GM04503 (cell line): ENCODE measurements at regions not wholly inside any gene's neighbourhood (a gene's known extent, or its start where the extent isn't known, plus 50 kb on each side); places are given as distances from the start of the nearest gene placed in this dataset.
A peak's percentile ranks its signal among the peaks of the same experiment; 100 is the strongest.

Source experiments
- DNase-seq: peaks from one replicate; pipeline ENCODE4 v3.0.0-alpha.2; 2012; ENCODE audit warnings: low read depth

DNA sequence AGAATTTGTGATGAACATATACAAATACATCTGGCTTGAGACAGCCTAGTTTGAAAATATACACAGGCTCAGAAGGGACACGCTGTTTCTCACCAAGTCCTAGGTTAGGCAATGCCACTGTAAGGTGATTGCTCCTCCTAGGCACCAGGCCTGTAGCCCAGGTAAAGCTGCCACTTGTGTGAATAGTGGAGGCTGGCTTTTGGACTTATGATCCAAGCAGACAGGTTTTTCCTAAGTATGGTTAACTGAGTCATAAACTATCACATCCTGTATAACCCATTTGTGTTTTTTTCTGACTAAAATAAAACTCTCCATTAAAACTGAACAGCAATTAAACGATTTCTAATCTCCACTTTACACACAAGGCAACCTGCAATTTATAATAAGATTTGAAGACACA, 81.0 kb downstream of the SEMA4F start:
- DNase-seq = no peak

DNA sequence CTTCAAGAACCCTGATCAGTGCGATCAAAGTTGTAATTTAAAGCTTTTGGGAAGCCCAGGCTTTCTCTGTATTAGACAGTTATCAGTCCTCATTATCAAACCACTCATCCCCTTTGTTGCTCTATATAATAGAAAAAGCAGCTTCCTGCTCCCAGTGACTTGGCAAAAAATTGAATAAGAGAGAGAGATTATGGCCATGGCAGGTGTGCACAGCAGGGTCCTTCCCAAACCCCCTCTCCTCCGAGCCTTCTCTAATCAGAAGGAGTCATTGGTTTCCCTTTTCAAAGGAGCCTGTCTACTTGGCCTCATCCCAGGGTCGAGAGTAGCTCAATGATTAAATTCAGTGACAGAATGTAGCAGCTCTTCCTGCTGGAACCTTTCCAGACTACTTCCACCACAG, 81.5 kb downstream of the SEMA4F start:
- no peak for DNase-seq

DNA sequence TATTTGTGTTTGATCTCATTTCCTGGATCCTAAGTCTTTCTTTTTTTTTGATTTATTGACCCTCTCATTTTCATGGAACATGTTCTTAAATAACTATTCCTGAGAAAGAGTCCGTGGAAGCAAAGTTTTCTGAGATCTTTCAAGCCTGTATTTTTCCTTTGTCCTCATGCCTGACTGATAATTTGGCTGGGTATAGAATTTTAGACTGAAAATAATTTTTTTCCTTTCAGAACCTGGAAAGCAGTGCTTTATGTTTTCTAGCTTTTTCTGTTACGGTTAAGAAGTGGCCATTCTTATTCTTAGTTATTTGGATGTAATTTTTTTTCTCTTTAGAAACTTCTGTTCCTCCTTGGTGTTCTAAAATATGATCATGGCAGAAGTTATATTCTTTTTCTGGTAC, 82.5 kb downstream of the SEMA4F start:
- DNase-seq = no peak

DNA sequence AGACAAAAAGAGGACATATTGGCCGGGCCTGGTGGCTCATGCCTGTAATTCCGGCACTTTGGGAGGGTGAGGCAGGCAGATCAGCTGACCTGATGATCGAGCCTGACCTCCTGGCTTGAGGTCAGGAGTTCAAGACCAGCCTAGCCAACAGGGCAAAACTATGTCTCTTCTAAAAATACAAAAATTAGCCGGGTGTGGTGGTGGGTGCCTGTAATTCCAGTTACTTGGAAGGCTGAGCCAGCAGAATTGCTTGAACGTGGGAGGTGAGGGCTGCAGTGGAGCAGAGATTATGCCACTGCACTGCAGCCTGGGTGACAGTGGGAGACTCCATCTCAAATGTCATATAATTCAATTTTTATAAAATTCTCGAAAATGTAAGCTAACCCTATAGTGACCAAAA, 84.5 kb downstream of the SEMA4F start:
- DNase-seq = no peak

DNA sequence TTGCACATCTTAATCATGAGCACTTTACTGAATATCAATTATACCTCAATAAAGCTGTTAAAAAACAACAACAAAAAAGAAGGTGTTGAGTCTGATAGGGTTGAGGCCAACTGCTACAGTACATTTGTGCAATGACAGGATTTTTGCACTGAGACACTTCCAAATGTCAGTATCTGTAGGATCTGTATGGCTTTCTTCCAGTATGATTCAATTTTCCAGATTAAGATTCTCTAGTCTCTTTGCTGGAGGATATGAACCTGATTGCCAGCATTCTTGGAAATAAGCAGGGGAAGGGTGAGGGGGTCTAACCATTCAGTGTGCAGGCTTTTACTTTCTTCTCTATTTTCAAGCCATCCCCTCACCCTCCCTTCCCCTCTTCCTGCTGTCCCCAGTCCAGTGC, 85.1 kb downstream of the SEMA4F start:
- no peak for DNase-seq

DNA sequence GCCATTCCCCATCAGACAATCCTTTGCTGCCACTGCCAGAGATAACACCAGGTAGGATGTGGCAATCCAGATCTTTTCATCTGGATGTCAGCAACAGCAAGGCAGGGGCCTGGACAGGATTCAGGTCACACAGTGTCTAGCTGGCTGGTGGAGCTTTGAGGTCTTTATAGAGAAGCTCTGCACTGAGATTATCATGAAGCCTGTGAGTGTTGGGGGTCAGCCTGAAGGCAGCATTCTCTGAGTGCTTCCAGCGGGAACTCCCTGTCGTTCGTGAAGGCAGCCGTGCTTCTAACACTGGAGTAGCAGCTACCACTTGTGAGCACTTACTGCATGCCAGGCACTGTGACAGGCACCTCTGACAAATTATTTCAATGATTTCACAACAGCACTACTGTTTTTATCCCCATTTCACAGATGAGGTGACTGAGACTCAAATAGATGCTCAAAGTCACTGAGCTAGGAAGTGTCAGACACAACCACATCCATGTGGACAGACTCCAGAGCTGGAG, 85.7 kb downstream of the SEMA4F start:
- DNase-seq = no peak

DNA sequence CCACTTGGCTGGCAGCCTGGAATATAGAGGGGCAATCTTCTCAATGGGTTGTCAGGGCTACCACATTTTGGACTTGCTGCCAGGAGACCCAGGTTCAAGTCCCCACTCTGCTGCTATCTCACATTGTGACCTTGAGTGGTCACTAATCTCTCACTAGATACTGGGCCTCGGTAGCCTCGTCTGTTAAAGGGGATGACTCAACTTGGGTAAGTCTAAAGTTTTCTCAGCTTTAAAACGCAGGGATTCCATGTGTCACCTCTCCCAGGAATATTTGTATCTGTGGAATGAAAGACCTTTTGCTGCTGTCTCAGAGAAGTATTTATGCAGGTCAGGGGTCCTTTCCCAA, 86.3 kb downstream of the SEMA4F start:
- DNase-seq = no peak

DNA sequence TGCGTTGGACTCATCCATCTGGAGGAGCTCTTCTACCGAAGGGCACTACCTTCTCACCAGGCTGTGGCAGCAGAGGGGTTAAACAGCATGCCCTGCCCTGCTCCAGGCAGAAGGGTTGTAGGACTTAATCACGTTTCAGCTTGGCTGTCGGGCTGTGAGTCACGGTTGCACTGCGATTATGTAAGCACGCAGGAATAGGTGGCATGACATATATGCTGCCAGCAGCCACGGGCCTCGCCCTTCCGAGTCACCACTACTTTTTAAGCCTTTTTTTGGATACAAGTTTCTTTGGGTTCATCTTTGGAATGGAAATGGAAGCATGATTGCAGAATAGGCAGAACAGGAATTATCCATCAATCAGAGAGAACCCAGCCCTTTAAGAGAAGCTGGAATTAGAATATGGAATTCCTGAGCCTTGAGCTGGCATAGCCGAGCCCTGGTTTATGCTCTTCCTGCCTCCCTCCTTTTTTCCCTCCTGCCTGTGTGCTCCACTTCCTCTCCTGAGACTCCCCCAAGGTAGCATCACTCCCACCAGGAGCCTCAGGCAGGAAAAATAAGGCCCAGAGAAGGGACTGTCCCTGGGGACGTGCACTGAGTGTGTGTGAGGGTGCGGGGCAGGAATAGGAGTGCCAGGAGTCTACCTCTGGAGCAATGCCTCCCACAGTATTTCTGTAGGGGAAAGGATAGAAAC, 86.8 kb downstream of the SEMA4F start:
- DNase-seq = peak; percentile 94

DNA sequence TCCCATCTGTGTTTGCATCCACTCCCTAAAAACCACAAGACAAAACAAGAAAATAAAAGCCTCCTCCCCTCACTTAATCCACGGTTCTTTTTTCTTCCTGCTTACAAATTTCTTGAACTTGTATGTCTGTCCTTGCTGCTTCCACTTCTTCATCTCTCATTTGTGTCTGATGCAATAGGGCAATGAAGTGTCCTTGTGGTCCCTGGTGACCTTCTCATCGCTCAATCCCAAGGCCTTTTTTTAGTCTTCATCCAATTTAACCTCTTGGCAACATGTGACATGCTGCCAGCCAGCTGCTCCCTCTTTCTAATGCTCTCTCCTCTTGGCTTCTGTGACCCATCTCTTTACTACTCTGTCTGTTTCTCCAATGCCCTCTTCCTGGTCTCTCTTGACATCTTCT, 87.6 kb downstream of the SEMA4F start:
- no peak for DNase-seq

DNA sequence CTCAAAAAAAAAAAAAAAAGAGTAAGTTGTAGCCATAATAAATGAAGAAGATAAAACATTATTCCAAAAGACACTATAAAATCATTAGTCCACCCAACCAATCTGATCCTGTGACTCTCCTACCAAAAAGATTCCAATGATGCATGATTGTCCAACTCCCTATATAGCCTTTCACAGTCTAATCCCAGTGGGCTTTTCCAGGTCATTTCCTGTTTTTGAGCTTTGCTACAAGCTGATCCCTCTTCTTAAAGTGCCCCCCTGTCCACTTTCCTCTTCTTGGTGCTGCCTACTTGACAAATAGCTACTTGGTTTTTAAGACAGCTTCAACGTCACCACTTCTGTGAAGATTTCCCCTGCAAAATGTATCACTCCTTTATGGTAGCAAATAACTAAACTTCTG, 88.4 kb downstream of the SEMA4F start:
- DNase-seq = no peak

DNA sequence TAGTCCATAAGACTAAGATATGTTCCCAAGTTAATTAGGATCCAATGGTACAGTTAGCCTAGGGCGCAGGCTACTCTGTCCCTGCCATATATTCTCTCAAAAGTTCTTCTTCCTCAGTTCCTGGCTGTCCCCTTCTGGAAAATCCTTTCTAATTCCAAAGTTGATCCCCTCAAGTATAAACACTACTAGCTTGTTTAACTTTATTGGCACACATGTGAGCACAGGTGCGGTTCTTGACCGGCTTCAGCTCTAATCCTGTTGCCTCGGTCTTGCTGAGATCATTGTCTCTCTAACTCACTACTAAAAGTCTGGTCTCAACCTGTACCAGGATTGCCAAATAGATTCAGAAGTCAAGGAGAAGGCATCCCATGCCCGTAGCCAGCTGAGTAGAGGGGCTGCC, 89.0 kb downstream of the SEMA4F start:
- DNase-seq = no peak

DNA sequence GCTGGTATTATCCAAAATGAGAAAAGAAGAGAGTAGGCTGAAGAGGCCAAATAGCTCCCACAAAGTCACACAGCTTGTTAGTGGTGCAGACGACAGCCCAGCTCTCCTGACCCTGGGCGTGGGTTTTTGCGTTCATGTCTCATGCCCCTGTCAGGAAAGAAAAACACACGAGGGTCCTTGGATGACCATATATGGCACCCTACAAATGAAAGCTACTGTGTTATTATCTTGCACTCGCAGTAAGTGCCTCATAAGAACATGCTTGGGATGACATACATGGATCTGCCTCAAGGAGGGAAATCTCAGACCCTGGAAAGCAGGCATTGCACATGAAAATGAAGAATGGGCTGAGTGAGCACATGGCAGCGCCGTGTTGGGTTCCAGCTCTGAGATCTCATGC, 89.7 kb downstream of the SEMA4F start:
- DNase-seq = no peak

DNA sequence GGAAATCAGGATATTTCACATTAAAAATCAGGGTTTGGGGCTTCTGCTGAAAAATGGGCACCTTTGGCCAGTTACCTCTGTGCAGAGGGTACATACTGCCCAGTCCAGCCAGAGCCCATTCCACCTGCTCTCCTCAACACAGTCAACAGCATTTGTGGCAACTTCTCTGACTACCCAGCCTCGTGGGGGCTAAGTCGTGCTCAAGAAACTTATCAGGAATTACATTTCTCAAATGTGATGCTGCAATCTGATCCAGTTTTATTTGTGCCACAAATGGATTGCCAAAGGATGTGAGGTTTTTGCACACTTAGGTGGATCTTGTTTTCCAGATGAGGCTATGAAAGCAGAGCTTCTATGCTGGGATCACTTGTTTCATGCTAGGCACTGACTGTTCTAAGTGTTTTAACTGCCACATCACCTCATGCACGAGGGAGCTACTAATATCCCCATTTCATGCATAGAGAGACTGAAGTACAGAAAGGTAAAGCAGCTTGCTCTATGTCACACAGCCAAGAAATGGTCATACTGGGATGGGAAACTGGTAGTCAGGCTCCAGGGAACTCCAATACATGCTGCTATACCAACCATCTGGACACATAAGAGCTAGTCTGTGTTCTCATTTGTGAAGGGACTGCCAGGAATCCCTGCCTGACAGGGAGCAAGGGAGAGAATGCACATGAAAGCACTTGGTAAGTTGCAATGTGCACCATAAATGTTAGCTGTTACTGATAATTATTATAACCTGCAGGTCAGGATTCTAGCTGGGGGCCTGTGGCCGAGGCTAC, 89.0 kb upstream of the HK2 start:
- no peak for DNase-seq

DNA sequence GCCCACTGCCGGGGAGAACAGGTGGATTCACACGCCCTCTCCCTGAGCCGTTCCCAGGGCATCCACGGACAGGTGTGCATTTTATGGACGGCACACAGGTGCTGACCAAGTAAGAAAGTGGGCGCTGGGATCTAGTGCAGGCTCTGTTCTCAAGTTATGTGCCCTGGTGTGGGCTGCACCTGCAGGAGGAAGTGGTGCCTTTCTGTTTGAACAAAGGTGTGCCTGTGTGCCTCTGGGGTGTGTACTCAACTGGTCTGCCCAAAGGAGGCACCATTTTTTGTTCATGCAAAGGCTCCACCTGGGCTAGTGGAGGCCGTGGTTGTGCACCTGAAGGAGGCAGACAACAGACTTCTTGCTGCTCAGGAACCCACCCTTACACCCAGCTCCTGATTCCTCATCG, 88.2 kb upstream of the HK2 start:
- no peak for DNase-seq

DNA sequence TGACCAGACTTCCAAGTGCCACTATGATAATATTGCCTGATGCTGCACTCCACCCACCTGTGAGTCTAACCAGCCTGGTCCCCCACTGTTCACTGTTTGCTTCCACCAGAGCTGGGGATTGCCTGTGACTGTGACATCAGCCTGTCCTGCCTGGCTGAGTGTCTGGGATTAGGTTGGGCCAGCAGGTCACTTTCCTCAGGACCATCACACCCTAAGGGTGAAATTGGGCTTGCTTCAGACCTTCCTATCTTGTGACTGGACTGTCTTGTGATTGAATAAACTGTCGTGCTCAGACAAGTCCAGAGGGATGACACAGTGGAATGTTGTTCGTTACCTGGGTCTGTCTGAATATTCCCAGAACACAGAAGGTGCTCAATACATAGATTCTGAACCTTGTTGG, 87.4 kb upstream of the HK2 start:
- DNase-seq = no peak

DNA sequence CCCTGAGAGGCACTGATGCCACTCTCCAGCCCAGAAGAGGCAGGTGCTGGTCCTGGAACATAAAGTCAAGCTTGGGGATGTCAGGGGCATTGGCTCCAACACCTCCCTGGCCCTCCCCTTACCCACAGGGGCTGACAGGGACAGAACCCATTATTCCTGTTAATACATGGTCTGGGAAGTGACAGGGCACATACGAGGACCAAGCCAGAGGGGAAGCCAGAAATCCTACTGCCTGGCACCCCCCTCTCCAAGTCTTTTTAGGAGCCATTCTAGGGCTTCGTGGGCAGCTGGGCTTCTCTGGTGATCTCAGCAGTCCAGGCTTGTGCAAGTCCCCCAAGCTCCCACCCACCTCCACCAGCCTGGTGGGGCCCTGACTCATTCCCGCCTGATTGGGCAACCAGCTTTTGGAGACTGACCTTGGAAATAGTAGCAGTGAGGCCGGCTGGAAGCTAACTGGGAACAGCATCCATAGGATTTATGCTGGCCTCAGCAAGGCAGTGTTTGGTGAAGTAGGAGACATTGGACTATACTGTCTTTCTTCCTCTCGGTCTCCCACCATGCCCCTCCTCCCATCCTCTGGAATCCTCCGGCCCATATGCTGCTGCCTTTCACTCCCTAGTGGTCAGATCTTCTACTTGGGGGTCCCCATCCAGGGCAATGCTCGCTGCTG, 86.4 kb upstream of the HK2 start:
- peak; percentile 49 for DNase-seq

DNA sequence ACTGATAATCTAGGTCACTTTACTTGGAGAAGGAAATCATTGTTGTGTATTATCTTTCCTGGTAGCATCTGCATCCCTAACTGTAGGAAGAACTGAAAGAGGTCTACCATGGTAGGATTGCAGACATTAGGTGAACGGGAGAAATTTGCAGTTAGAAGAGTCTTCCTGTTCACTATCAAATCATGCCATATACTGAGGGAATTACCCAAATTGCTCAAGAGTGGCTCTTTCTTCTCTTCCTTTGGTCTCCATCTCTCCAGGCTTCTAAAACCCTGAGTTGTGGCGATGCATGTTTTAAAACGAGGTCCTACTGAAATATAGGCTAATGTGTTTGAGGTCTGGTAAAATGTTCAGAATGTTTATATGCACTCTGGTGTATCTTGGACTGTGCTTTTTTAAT, 85.3 kb upstream of the HK2 start:
- no peak for DNase-seq

DNA sequence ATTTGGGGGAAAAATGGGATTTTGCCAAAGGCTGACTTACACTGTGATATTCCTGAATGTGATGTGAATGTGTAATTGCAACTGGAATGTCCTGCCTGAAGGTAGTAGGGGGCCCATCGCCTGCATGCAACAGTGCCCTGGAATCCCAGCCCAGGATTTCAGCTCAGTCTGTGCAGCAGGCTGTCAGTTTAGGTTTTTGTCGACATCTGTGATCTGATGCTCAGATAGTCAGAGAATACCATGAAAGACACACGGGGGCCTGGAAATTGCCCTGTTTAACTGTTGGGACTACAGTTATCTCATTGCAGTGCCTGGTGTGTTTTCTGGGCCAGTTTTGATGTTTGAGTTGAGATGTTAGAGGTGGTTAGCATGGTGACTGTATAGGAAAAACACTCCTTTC, 84.5 kb upstream of the HK2 start:
- DNase-seq = no peak

DNA sequence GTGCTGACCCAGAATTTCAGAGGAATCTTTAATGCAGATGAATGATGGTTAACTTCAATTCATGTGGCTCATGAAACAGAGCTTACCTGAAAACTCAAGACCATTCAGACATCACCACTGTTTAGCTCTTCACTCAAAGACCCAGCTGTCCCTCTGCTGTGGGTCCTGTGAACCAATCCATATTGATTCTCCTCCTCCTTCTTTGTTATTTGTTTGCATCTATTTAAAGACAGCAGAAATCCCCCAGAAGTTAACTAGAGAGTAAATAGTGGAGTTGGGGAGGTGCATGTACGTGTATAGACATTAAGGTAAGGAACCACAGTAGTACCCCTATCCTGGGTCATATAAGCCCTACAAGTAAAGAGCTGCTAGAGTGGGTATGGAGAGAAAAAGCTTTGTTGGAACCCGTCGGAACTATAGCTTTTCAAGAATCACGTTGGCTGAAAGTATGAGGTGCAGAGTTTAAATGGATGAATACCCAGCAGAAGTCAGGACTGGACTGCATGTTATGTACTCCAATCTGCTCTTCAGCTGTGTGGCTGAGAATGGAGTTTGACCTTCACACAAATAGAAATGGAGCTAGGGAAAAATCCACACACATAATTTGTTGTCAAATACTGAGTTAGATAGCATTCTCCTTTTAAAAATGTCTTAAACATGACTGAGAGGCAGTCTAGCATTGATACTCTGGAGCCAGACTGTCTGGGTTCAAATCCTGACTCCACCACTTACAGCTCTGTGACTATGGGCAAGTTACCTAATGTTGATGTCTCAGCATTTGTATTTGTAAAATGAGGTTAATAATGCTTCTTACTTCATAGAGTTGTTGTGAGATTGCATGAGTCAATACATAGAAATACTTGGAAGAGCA, 81.7 kb upstream of the HK2 start:
- DNase-seq = no peak

DNA sequence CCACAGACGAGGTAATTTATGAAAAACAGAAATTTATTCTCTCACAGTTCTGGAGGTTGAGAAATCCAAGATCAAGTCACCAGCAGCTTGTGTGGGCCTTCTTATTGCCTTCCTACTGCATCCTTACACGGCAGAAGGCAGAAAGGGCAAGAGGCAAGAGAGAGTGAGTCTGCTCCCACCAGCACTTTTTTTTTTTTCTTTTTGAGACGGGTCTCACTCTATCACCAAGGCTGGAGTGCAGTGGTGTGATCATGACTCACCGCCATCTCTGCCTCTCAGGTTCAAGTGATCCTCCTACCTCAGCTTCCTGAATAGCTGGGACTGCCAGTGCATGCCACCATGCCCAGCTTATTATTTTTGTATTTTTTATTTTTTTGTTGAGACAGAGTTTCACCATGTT, 78.5 kb upstream of the HK2 start:
- no peak for DNase-seq

DNA sequence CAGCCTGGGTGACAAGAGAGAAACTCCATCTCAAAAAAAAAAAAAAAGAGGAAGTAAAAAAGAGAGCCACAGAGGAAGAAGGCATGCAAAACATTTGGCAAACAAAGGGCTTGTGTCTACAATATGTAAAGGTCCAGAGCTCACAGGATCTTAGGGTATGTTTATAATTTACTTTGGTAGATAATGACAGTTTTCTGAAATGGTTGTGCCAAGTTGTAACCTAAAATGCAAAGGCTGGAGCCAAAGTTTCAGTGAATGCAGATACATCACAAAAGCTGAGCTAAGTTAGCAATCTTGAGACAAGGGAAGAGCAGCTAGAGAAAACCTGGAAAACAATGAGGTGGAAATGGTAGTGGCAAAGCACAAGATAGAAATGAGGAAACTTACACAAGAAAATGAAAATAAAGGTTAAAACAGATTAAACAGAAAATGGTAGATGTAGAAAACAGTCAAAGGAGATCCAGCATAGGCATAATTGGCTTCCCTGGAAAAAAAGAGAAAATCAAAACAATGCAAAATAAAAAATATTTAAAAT, 77.5 kb upstream of the HK2 start:
- DNase-seq = no peak

DNA sequence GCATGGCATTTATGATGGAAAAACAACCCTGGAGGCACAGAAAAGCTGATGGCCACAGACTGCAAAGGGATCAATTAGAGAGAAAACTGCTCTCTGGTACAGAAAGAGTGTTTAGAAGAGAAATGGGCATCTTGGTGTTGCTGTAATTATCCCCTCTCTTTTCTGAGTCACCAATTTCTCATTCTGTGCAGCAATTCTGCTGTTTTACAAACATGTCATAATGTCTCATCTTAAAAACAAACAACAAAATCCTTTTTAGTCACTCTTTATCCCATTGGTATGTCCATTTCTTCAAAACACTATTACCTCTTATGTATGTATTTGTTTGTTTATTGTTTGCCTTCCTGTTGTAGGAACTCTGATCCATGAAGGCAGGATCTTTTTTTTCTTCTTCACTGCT, 73.9 kb upstream of the HK2 start:
- no peak for DNase-seq
